Kidney tubule cell (primary cell): ENCODE measurements at regions not wholly inside any gene's neighbourhood (a gene's known extent, or its start where the extent isn't known, plus 50 kb on each side); places are given as distances from the start of the nearest gene placed in this dataset.
"Not testable (repeated sequence)": the region's sequence is repeated elsewhere in the genome, so short reads cannot be mapped to it uniquely, and the experiment has no call there.

Experiments used
- DNase-seq: peaks from one replicate; pipeline ENCODE4 v3.0.0-alpha.2; 2018; ENCODE audit warnings: low spot score

DNA sequence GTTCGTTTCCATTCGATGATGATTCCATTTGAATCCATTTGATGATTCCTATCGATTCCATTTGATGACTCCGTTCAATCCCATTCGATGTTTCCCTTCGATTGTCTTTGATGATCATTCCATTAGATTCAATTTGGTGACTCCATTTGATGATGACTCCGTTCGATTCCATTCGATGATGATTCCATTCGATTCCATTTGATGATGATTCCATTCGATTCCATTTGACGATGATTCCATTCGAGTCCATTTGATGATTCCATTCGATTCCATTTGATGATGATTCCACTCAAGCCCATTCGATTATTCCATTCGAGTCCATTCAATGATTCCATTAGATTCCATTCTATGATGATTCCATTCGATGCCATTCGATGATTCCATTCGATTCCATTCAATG lies 2730.6 kb downstream of the RPIA start:
- DNase-seq, result not testable (repeated sequence)

- not testable (repeated sequence) for DNase-seq
Observed at GRCh38 chr2:91427148-91427547, 2735.7 kb downstream of the RPIA start.

DNA sequence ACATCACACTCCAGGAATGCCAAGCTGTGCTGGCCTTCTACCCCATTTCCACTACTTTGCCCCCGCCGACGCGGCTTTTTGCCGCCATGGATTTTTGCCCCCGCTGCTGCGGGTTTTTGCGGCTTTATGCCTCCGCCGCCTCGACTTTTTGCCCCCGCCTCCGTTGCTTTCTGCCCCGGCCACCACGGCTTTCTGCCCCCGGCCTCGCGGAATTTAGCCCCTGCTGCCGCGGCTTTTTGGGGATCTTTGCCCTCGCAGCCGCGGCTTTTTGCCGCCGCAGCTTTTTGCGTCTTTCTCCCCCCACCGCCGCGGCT lies 2750.4 kb downstream of the RPIA start:
- DNase-seq, result not testable (repeated sequence)

- no peak for DNase-seq
Observed at GRCh38 chr2:91442246-91442905, 2750.9 kb downstream of the RPIA start.

DNA sequence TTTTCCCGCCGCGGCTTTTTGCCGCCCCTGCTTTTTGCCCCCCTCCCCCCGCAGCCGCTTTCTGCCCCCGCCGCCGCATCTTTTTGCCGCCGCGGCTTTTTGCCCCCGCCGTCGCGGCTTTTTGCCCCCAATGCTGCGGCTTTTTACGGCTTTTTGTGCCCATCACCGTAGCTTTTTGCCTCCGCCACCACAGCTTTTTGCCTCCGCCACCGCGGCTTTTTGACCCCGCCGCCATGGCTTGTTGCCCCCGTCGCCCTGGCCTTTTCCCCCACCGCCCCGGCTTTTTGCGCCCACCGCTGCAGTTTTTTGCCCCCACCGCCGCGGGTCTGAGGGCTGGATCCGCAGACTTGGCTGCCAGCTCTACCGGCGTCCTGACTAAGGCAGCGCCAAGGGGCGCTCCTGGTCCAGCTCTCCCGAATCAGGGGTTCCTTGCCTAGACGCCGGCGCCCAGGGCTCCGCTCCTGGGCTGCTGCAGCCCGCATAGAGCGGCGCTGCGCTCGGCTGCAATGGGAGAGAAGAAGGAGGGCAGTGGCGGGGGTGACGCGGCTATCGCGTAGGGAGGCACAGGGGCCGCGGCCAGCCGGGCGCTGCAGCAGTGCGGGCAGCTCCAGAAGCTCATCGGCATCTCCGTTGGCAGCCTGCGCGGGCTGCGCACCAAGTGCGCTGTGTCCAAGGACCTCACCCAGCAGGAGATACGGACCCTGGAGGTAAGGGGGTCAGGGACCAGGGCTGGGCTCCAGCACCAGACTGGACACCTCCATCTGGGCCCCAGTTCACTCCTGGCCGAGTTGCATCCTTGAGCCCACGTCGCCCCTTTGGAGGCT lies 2751.6 kb downstream of the RPIA start:
- not testable (repeated sequence) for DNase-seq

GRCh38 chr2:91443730-91444115 lies 2752.2 kb downstream of the RPIA start:
- not testable (repeated sequence) for DNase-seq

- not testable (repeated sequence) for DNase-seq
Observed at GRCh38 chr2:91445705-91446104, 2754.2 kb downstream of the RPIA start.

DNA sequence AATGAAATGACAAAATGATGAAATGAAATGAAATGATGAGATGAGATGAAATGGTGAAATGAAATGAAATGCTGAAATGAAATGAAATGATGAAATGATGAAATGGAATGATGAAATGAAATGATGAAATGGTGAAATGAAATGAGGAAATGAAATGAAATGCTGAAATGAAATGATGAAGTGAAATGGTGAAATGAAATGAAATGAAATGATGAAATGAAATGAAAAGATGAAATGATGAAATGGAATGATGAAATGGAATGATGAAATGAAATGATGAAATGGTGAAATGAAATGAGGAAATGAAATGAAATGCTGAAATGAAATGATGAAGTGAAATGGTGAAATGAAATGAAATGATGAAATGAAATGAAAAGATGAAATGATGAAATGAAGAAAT lies 2755.0 kb downstream of the RPIA start:
- not testable (repeated sequence) for DNase-seq

- not testable (repeated sequence) for DNase-seq
Observed at GRCh38 chr2:91446915-91447314, 2755.4 kb downstream of the RPIA start.

- not testable (repeated sequence) for DNase-seq
Observed at GRCh38 chr2:91447508-91447907, 2756.0 kb downstream of the RPIA start.

DNA sequence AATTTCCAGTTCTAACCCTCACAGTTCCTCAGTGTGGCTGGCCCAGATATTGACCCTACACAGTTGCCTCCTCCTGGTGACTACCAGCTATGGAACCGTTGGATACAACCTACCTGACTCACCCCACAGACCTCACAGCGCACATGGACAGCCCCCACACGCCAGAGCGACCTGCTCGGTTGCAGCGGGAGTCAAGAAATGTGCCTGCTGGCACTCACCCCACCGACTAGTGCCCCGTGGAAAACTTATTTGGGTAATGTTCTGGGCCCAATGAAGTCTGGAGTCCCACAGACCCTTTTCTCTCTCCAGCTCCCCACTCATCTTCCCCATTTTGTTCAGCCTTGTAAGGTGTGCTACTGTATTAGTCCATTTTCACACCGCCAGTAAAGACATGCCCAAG lies 2770.8 kb downstream of the RPIA start:
- DNase-seq, result not testable (repeated sequence)

GRCh38 chr2:91463007-91463406 lies 2771.5 kb downstream of the RPIA start:
- DNase-seq, result not testable (repeated sequence)

DNA sequence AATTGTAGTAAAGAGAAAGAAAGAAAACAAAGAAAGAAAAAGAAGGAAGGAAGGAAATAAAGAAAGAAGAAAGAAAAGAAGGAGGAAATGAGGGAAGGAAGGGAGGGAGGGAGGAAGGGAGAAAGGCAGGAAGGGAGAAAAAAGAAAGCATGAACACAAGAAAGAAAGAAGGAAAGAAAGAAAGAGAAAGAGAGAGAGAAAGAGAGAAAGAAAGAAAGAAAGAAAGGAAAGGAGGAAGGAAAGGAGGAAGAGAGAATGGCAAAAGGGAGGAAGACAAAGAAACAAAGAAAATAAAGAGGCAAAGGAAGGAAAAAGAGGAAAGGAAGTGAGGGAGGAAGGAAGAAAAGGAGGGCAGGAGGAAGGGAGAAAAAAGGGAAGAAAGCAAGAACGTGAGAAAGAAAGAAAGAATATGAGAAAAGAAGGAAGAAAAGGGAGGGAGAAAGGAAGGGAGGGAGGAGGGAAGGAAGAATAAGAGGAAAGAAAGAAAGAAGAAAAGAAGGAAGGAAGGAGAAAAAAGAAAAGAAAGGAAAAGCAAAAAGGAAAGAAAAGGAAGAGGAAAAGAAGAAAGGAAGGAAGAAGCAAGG lies 2775.4 kb downstream of the RPIA start:
- DNase-seq, result not testable (repeated sequence)

DNA sequence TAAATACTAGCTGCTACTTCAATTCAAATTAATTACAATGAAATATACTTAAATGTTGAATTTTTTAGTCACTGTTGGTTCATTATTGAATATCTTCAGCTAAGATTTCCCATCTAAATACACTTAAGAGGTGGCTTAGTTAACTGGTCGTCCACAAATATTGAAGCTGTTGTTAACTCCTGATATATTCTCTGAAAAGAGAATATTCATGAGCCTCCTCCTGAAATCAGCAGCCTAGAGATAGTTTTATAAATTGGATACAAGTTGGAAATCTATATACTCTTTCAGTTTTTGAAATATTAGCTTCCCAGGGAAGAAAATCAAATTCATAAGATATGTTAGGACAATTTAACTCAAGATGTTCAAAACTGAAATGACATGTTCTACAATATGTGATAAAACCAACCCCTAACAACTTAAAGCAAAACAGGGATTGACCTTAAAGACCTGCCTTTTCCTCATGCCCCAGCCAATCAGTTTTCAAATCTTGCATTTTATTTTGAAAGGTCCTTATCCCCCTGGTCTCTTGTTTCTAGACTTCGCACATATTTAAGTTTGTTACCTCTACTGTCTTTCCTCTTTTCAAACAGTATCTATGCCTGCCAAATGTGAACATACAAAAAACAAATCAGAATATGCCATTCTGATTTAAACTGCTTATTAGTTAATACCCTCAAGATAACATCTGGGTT lies 2784.9 kb downstream of the RPIA start:
- not testable (repeated sequence) for DNase-seq

- not testable (repeated sequence) for DNase-seq
Observed at GRCh38 chr2:91476936-91477246, 2785.4 kb downstream of the RPIA start.

- peak; percentile 1 for DNase-seq
Observed at GRCh38 chr2:91477291-91477690, 2785.8 kb downstream of the RPIA start.

GRCh38 chr2:91477731-91478672 lies 2786.5 kb downstream of the RPIA start:
- peak; percentile 14 for DNase-seq

GRCh38 chr2:91478851-91479718 lies 2787.6 kb downstream of the RPIA start:
- DNase-seq, result not testable (repeated sequence)

DNA sequence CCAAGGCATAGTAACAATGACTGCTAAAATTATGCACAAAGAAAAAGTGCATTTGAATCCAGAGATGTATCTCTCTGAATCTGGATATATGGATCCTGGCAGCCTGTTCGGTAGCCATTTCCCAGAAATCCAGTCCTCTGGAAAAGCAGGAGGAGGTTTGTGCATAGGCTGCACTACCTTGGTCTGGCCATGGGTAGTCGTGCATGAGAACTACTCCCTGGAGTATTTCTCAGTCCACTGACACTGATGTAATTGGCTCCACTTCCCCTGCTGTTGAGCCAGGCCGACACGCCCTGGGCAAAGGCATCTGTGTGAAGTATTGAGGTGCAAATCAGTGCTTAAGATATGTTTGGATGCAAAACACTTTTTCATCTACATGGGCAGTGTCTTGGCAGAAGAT lies 2793.8 kb downstream of the RPIA start:
- not testable (repeated sequence) for DNase-seq
